Omental fat pad (tissue), 3 donors: ENCODE measurements at regions not wholly inside any gene's neighbourhood (a gene's known extent, or its start where the extent isn't known, plus 50 kb on each side); places are given as distances from the start of the nearest gene placed in this dataset.

Experiments
- ATAC-seq: fragments of 150-250 bp; one replicate; pipeline ENCODE4 v1.9.1; 2016; ENCODE audit warnings: mild to moderate bottlenecking, moderate library complexity; ENCODE audit not compliant: low FRiP score
- DNase-seq: peaks from one replicate; pipeline ENCODE4 v3.0.0-alpha.2; 2019; ENCODE audit warnings: low spot score
- CTCF ChIP-seq, 3 donors: fragments of 450-650 bp; IDR thresholded peaks; one replicate each; pipeline ENCODE4 v1.5.1; 2016 to 2017; ENCODE audit warnings: antibody characterized with exemption in 3 of 3, mild to moderate bottlenecking in 3 of 3, moderate library complexity in 2 of 3

- no peak for ATAC-seq
- DNase-seq: no peak
- no peak for TF ChIP-seq CTCF (IDR thresholded peaks at IDR 0.05)
Observed at GRCh38 chr2:217662984-217663602, 339.7 kb downstream of the TNS1 start.

GRCh38 chr2:217661378-217661777 lies 341.4 kb downstream of the TNS1 start:
- ATAC-seq (no peak), DNase-seq (no peak)
- no peak for TF ChIP-seq CTCF (IDR thresholded peaks at IDR 0.05)

GRCh38 chr2:217660423-217660822 lies 342.4 kb downstream of the TNS1 start:
- no peak for TF ChIP-seq CTCF (IDR thresholded peaks at IDR 0.05)
- DNase-seq: no peak
- no peak for ATAC-seq

- TF ChIP-seq CTCF (IDR thresholded peaks at IDR 0.05): no peak
- ATAC-seq (no peak), DNase-seq (no peak)
Observed at GRCh38 chr2:217658806-217659205, 344.0 kb downstream of the TNS1 start.

- DNase-seq: no peak
- no peak for ATAC-seq
- no peak for TF ChIP-seq CTCF (IDR thresholded peaks at IDR 0.05)
Observed at GRCh38 chr2:217657252-217657651, 345.5 kb downstream of the TNS1 start.

- no peak for TF ChIP-seq CTCF (IDR thresholded peaks at IDR 0.05)
- DNase-seq: no peak
- ATAC-seq: no peak
Observed at GRCh38 chr2:217656316-217656715, 346.5 kb downstream of the TNS1 start.

- no peak for TF ChIP-seq CTCF (IDR thresholded peaks at IDR 0.05)
- DNase-seq: no peak
- no peak for ATAC-seq
Observed at GRCh38 chr2:217655651-217656050, 347.1 kb downstream of the TNS1 start.
